ENCODE measurements at regions not wholly inside any gene's neighbourhood (a gene's known extent, or its start where the extent isn't known, plus 50 kb on each side); places are given as distances from the start of the nearest gene placed in this dataset.

GRCh38 chr6:153575528-153575927 is 444.4 kb upstream of the RGS17 start:
- no peak overlapping the region for H3K27ac ChIP-seq
- H3K27me3 ChIP-seq = no peaks in the 10 kb centered on the region
- TF ChIP-seq CTCF (IDR thresholded peaks at IDR 0.05) (no peak), POLR2AphosphoS5 (IDR thresholded peaks at IDR 0.05) (no peak), POLR2A (IDR thresholded peaks at IDR 0.05) (no peak), EP300 (IDR thresholded peaks at IDR 0.05) (no peak)
- ATAC-seq (ENCODE audit: low FRiP score in 2 of 2) (no peak), DNase-seq (no peak)
- no peaks in the 10 kb centered on the region for H3K9me3 ChIP-seq
- H3K36me3 ChIP-seq = no peaks in the 10 kb centered on the region
- no peak overlapping the region for H3K4me3 ChIP-seq
- H3K4me1 ChIP-seq = no peaks in the 10 kb centered on the region
- WGBS, 2 donors = 70 to 83% methylated on average over 3 of the region's 3 CpGs

- Histone ChIP-seq H3K27me3 (no peaks in the 10 kb centered on the region), H3K36me3 (no peaks in the 10 kb centered on the region), H3K9me3 (no peaks in the 10 kb centered on the region), H3K4me1 (no peaks in the 10 kb centered on the region), H3K4me3 (no peak overlapping the region), H3K27ac (no peak overlapping the region)
- DNase-seq = no peak
- ATAC-seq (ENCODE audit: low FRiP score in 2 of 2) = no peak
- 63 to 69% methylated on average over 2 of the region's 2 CpGs for WGBS, 2 donors
- TF ChIP-seq CTCF (IDR thresholded peaks at IDR 0.05) = no peak
Observed at GRCh38 chr6:153574231-153574630, 443.1 kb upstream of the RGS17 start.

GRCh38 chr6:153572371-153572770 is 441.3 kb upstream of the RGS17 start:
- Histone ChIP-seq H3K27ac (no peak overlapping the region), H3K4me3 (no peak overlapping the region), H3K9me3 (no peaks in the 10 kb centered on the region), H3K36me3 (no peaks in the 10 kb centered on the region), H3K4me1 (no peaks in the 10 kb centered on the region), H3K27me3 (no peaks in the 10 kb centered on the region)
- WGBS, 2 donors = 64 to 73% methylated on average over 3 of the region's 3 CpGs
- TF ChIP-seq POLR2A (IDR thresholded peaks at IDR 0.05) = no peak
- TF ChIP-seq POLR2AphosphoS5 (IDR thresholded peaks at IDR 0.05) = no peak
- no peak for TF ChIP-seq EP300 (IDR thresholded peaks at IDR 0.05)
- no peak for TF ChIP-seq CTCF (IDR thresholded peaks at IDR 0.05)
- no peak for DNase-seq
- no peak for ATAC-seq (ENCODE audit: low FRiP score in 2 of 2)

- TF ChIP-seq POLR2A (IDR thresholded peaks at IDR 0.05) (no peak), CTCF (IDR thresholded peaks at IDR 0.05) (no peak), POLR2AphosphoS5 (IDR thresholded peaks at IDR 0.05) (no peak), EP300 (IDR thresholded peaks at IDR 0.05) (no peak)
- Histone ChIP-seq H3K4me3 (no peak overlapping the region), H3K27ac (no peak overlapping the region), H3K27me3 (no peaks in the 10 kb centered on the region), H3K9me3 (no peaks in the 10 kb centered on the region), H3K4me1 (no peaks in the 10 kb centered on the region), H3K36me3 (no peaks in the 10 kb centered on the region)
- ATAC-seq (ENCODE audit: low FRiP score in 2 of 2) (no peak), DNase-seq (no peak)
- 69 to 86% methylated on average over 1 of the region's 1 CpG for WGBS, 2 donors
Observed at GRCh38 chr6:153568628-153569027, 437.5 kb upstream of the RGS17 start.

GRCh38 chr6:153564803-153565202 is 433.7 kb upstream of the RGS17 start:
- Histone ChIP-seq H3K4me3 (no peak overlapping the region), H3K4me1 (no peaks in the 10 kb centered on the region), H3K27me3 (no peaks in the 10 kb centered on the region), H3K9me3 (no peaks in the 10 kb centered on the region), H3K36me3 (no peaks in the 10 kb centered on the region), H3K27ac (no peak overlapping the region)
- DNase-seq = no peak
- no peak for ATAC-seq (ENCODE audit: low FRiP score in 2 of 2)
- 24 to 33% methylated on average over 2 of the region's 2 CpGs for WGBS, 2 donors
- TF ChIP-seq EP300 (IDR thresholded peaks at IDR 0.05) (no peak), POLR2AphosphoS5 (IDR thresholded peaks at IDR 0.05) (no peak), CTCF (IDR thresholded peaks at IDR 0.05) (no peak), POLR2A (IDR thresholded peaks at IDR 0.05) (no peak)
